ENCODE measurements at regions not wholly inside any gene's neighbourhood (a gene's known extent, or its start where the extent isn't known, plus 50 kb on each side); places are given as distances from the start of the nearest gene placed in this dataset.

GRCh38 chr1:113275083-113275482 lies 115.2 kb upstream of the MAGI3 start:
- TF ChIP-seq CTCF (IDR thresholded peaks at IDR 0.05 in 4 of 5, conservative IDR thresholded peaks at IDR 0.05 in 1 of 5): no peak
- no peak for TF ChIP-seq POLR2A (IDR thresholded peaks at IDR 0.05)
